CD4-positive, alpha-beta T cell treated with Interleukin-15 for 4 hours (primary cell): ENCODE measurements at regions not wholly inside any gene's neighbourhood (a gene's known extent, or its start where the extent isn't known, plus 50 kb on each side); places are given as distances from the start of the nearest gene placed in this dataset.

Experiments
- DNase-seq: peaks from one replicate; pipeline ENCODE4 v3.0.0-alpha.2; 2020; ENCODE audit warnings: low spot score

DNA sequence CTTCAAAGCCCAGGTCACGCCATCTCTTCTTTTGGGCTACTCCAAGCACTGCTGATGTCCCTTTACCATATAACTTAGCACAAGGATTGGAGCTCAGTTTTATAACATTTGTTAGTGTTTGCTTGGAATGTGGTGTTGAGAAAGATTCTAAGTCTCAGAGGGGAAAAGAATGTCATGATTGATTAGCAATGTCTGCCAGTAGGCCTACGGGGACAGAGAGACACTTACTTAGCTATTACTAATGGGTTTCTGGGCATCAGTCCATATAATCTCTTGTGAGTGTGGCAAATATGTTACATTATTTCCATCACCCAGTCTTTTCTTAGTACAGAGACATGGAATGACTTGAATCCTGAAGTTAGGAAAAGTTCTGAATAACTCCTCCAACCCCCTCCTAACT, 75.4 kb upstream of the FSHB start:
- DNase-seq = no peak

GRCh38 chr11:30159546-30159945, 71.3 kb upstream of the FSHB start:
- no peak for DNase-seq

- no peak for DNase-seq
Measured at GRCh38 chr11:30165652-30166051, 65.2 kb upstream of the FSHB start.

- no peak for DNase-seq
Measured at GRCh38 chr11:30171661-30172060, 59.2 kb upstream of the FSHB start.

- DNase-seq = no peak
Measured at GRCh38 chr11:30172158-30172557, 58.7 kb upstream of the FSHB start.

DNA sequence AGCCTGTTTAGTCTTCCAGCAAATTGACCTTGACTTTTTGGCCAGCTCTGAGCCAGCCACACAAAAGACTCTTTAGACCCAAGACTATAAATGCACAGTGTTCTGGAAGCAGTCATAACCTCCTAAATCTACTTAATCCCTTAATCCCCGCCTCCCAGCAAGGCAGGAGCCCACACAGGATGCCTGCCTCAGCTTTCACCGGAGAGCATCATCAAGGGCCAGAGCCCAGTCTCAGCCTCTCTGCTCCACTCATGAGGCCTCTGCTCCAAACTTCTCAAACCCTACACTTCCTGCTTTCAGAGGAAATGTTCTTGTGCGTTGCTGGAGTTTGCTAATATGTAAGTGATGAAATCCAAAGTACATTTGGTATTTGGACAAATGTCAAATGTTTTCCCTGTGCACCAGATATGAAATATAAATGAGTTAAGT, 57.9 kb upstream of the FSHB start:
- no peak for DNase-seq

GRCh38 chr11:30174265-30175020, 56.4 kb upstream of the FSHB start:
- no peak for DNase-seq
